HG03159 (cell line): ENCODE measurements at regions not wholly inside any gene's neighbourhood (a gene's known extent, or its start where the extent isn't known, plus 50 kb on each side); places are given as distances from the start of the nearest gene placed in this dataset.
"Not testable (repeated sequence)": the region's sequence is repeated elsewhere in the genome, so short reads cannot be mapped to it uniquely, and the experiment has no call there.

Experiments
- ATAC-seq: cut with Tn5 transposase; IDR thresholded peaks from one replicate; pipeline ENCODE4 v1.9.1; 2021; ENCODE audit warnings: mild to moderate bottlenecking, moderate library complexity; ENCODE audit not compliant: unreplicated experiment

DNA sequence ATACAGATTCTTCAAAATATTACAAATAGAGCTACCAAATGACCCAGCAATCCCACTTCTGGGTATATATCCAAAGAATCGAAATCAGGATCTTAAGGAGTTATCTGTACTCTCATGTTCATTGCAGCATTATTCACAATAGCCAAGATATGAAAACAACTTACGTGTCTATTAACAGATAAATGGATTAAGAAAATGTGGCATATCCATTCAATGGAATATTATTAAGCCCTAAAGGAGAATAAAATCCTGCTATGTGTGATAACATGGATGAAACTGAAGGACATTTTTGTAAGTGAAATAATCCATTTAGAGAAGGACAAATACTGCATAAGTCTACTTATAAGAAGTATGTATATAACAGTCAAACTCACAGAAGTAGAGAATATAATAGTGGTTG, 450.6 kb downstream of the TMEM232 start:
- ATAC-seq, result no peak

DNA sequence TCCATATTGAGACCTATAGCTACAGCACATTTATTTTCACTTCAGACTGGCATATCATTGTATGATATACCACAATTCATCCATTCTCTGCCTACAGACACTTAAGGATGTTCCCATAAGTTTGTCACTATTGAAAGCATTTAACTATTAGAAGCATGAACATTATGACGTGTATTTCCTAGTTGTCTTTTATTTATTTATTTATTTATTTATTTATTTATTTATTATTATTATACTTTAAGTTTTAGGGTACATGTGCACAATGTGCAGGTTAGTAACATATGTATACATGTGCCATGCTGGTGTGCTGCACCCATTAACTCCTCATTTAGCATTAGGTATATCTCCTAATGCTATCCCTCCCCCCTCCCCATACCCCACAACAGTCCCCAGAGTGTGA, 448.0 kb downstream of the TMEM232 start:
- ATAC-seq, result not testable (repeated sequence)

DNA sequence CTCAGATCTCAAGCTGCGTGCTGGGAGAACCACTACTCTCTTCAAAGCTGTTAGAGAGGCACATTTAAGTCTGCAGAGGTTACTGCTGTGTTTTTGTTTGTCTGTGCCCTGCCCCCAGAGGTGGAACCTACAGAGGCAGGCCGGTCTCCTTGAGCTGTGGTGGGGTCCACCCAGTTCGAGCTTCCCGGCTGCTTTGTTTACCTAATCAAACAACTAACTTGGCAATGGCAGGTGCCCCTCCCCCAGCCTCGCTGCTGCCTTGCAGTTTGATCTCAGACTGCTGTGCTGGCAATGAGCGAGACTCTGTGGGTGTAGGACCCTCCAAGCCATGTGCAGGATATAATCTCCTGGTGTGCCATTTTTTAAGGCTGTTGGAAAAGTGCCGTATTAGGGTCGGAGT, 442.4 kb downstream of the TMEM232 start:
- not testable (repeated sequence) for ATAC-seq

DNA sequence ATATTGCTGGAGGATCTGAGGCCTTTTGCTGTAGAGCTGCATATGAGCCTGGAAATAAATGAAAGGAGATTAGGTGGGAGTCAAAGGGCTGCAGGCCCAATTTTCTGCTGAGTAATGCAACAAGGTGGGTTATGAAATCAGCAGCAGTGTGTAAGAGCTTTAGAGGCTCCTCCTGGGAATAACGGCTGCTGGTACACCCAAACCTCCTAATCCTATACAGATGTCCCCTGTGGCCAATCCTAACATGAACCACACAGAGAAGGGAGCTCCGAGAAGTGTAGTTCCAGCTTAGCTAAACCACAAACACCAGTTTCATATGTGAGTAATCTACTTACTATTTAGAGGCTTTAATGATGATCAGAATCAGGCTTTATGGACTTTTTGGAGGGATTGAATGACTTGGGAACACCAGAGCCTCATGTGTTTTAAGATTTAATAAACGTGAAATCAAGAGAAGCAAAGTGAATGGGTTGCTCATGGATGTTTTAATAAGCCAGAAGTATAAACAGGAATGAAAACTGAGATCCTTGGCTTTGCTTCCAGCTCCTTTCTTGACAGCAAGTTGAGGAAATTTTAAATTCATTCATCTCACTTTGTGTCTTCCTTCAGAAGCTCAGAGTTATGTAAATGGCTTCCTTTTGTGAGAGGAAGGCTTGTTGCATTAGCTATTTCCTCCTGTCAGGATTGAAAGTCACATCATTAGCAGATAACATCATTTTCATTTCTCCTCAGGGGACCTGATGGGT, 437.5 kb downstream of the TMEM232 start:
- no peak for ATAC-seq

- no peak for ATAC-seq
These were observed 437.0 kb downstream of the TMEM232 start for GRCh38 chr5:110289512-110289810.

- no peak for ATAC-seq
These were observed 435.9 kb downstream of the TMEM232 start for GRCh38 chr5:110290542-110290941.

GRCh38 chr5:110294281-110294680, 432.2 kb downstream of the TMEM232 start:
- no peak for ATAC-seq

GRCh38 chr5:110297152-110297670, 429.3 kb downstream of the TMEM232 start:
- no peak for ATAC-seq

DNA sequence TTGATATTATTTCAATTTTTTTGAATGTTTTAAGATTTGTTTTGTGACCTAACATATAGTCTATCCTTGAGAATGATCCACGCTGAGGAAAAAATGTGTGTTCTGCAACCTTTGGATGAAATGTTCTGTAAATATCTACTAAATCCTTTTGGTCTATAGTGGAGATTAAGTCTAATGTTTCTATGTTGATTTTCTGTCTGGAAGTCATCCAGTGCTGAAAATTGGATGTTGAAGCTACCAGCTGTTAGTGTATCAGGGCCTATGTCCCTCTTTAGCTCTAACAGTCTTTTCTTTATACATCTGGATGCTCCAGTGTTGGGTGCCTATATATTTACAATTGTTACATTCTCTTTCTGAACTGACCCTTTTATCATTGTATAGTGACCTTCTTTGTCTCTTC, 422.3 kb downstream of the TMEM232 start:
- ATAC-seq, result no peak

DNA sequence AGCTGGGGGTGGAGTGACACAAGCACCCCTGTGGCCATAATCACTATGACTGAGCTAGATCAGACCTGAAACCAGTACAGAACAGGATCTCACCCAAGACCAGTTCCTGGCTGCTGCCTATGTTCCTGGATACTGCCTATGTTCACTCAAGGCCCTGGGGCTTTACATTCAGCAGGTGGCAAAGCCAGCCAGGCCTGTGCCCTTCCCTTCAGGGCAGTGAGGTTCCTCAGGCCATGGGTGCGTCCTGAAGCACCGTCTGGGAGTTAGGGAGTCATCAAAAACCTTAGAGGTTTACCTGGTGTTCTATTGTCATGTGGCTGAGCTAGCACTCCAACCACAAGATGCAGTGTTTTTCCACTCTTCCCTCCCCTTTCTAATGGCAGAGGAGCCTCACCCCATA, 419.8 kb downstream of the TMEM232 start:
- ATAC-seq, result no peak

GRCh38 chr5:110309222-110309621, 417.2 kb downstream of the TMEM232 start:
- ATAC-seq, result no peak

DNA sequence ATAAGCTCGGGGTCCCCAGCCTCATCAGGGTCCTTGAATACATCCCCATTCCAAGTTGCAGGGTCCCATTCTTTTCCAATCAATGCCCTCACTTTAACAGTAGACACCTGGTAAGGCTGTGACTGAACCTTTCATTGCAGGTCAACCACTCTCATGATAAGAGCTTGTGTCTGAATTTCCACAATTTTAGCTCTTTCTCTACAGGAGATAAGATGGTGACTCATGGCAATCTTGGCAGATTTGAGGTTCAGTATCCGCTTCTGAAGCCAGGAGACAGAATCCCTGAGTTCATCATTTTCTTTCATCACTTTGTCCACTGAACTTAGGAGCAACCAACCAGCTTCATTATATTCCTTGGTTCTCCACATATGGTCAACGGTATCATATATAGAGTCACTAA, 409.9 kb downstream of the TMEM232 start:
- ATAC-seq, result not testable (repeated sequence)

DNA sequence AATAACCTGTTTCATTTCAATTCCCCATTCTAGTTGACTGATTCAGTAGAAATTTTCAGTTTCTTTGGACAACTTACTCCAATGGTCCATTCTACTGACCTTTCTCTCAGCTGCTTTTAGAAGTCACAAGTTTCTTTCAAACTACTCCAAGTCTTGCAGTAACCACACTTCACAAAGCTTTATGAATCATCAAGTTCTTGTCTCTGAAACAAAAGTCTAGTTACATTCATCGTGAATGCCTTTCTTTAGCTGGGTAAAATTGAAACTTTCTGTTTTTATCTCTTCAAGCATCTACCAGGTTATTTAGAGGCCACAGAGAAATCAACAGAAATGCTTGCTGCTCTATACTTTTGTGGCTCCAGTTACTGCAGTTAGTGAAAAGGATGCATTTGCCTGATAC, 405.4 kb downstream of the TMEM232 start:
- ATAC-seq, result no peak

DNA sequence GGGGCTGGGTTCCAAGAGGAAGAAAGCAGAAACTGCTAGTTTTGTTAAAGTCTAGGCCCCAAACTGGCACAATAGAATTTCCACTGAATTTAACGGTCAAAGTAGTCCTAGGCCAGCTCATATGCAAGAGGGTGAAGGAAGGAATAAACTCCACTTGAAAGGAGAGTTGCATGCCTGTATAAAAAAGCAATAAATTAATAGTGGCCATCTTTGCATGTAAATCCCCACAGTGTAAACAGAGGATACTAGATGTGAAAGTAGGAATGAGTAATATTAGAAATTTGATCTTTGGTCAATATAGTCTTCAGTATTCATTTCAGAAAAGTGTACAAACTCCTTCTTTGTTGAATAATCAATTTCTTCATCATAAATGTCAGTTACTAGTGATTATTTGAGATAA, 403.1 kb downstream of the TMEM232 start:
- ATAC-seq, result no peak

- ATAC-seq, result no peak
These were observed 402.6 kb downstream of the TMEM232 start for GRCh38 chr5:110323832-110324231.

GRCh38 chr5:110324876-110325275, 401.6 kb downstream of the TMEM232 start:
- no peak for ATAC-seq

DNA sequence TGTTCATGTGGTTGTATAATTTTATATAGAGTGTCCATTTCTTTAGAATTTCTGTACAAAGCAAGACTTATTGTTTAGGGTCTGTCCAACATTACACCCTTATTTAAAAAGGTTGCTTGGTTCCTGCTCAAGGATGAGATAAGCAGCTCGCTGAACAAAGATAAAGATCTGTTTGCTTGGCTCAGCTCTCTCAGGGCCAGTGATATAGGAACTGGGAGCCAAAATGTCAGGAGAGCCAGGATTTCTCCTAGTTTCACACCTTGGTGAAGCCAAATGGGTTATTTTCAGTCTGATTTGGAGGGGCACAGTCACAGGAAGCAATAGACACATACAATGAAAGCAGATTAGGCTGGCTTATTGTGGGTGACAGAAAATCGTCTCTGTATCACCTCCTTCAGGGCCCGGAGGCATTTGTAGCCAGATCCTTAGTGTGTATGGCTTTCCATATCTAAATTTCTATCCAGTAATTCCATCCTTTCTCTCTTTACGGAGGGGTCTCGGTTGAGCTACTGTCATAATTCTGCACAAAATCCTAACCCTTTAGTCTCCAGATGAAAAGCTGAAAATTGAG, 396.4 kb downstream of the TMEM232 start:
- ATAC-seq, result no peak

DNA sequence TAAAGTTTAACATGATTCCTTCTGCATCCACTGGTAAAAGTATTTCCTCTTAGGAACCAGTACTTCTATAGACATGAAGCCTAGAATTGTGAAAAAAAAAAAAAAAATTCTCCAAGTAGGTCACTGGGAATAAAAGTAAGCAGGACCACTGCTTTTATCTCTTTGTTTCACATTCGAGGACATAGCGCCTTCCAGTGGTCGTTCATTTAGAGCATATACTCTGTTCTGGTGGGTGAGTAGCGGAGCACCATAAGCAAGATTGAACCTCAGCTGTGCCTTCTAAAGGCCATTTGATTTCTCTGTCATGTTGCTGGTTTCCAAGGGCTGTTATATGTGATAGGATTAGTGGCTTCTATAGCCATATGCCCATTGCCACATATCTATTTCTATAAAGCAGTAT, 393.1 kb downstream of the TMEM232 start:
- ATAC-seq, result no peak

- no peak for ATAC-seq
These were observed 391.0 kb downstream of the TMEM232 start for GRCh38 chr5:110335361-110336066.

DNA sequence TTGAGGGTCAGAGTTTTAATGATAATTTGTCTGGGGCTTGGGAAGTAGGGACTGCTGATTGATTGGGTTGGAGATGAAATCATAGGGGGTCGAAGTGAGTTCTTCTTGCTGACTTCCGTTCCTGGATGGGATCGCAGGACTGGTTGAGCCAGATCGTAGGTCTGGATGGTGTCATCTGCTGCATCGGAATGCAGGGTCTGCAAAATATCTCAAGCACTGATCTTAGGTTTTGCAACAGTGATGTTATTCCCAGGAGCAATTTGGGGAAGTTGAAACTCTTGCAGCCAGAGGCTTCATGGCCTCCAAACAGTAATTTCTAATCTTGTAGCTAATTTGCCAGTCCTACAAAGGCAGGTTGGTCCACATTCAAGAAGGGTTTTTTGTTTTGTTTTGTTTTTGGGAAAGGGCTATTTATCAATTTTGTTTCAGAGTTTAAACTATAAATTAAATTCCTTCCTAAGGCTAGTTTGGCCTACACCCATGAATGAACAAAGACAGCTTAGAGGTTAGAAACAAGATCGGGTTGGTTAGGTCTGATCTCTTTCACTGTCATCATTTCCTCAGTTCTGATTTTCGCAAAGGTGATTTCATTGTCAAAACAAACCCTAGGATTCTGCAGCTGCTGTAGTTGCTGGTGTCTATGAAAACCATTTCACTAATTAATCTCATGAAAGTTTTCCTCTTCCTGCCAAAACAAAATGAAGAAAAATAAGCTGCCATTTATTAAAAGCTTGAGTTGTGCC, 388.0 kb downstream of the TMEM232 start:
- no peak for ATAC-seq

DNA sequence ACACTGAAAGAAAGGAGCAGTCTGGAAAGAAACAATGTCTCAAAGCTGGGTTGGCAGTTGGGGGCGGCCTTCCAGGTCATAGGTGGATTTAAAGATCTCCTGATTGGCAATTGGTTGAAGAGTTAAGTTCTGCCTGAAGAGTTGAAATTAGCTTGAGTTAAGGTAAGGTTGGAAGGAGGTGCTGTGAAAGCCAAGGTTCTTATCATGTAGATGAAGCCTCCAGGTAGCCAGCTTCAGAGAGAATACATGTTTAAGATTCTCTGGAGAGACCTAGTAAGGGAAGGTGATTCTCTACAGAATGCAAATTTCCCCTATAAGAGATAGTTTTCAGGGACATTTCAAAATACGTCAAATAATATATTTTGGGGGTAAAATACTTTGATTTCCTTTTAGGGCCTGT, 387.1 kb downstream of the TMEM232 start:
- ATAC-seq, result no peak
